H9 (cell line): ENCODE measurements at regions not wholly inside any gene's neighbourhood (a gene's known extent, or its start where the extent isn't known, plus 50 kb on each side); places are given as distances from the start of the nearest gene placed in this dataset.

ENCODE experiments used
- DNase-seq: peaks from one replicate; pipeline ENCODE4 v3.0.0-alpha.2; 2017
- H2AFZ ChIP-seq: one replicate; pipeline ENCODE4 v1.6.1; 2013; ENCODE audit warnings: mild to moderate bottlenecking, low read length, control low read depth, moderate library complexity
- H2AK5ac ChIP-seq: 2 replicates; pipeline ENCODE4 v1.6.1; 2013; ENCODE audit warnings: low read length, control low read depth, mixed read lengths; ENCODE audit not compliant: insufficient read length
- H2BK120ac ChIP-seq: one replicate; pipeline ENCODE4 v1.6.1; 2013; ENCODE audit warnings: low read depth, mild to moderate bottlenecking, low read length, control low read depth, inconsistent platforms; ENCODE audit not compliant: poor library complexity, severe bottlenecking
- H2BK12ac ChIP-seq: 2 replicates; pipeline ENCODE4 v1.6.1; 2013; ENCODE audit warnings: low read length, control low read depth, mixed read lengths, low read depth; ENCODE audit not compliant: insufficient read length
- H2BK15ac ChIP-seq: 2 replicates; pipeline ENCODE4 v1.6.1; 2013; ENCODE audit warnings: low read depth, low read length, control low read depth
- H2BK20ac ChIP-seq: one replicate; pipeline ENCODE4 v1.6.1; 2013; ENCODE audit warnings: low read depth, mild to moderate bottlenecking, low read length, control low read depth, inconsistent platforms; ENCODE audit not compliant: poor library complexity, severe bottlenecking
- H2BK5ac ChIP-seq: 2 replicates; pipeline ENCODE4 v1.6.1; 2013; ENCODE audit warnings: low read length, control low read depth, mixed read lengths; ENCODE audit not compliant: insufficient read length
- H3K14ac ChIP-seq: 2 replicates; pipeline ENCODE4 v1.6.1; 2013; ENCODE audit warnings: low read length, control low read depth; ENCODE audit not compliant: insufficient read depth
- H3K18ac ChIP-seq: 2 replicates; pipeline ENCODE4 v1.6.1; 2013; ENCODE audit warnings: low read depth, mild to moderate bottlenecking, mixed read lengths, low read length, control low read depth; ENCODE audit not compliant: insufficient read length
- H3K23ac ChIP-seq: 2 replicates; pipeline ENCODE4 v1.6.1; 2013; ENCODE audit warnings: low read length, control low read depth, mixed read lengths, low read depth; ENCODE audit not compliant: insufficient read length
- H3K23me2 ChIP-seq: 2 replicates; pipeline ENCODE4 v1.6.1; 2013; ENCODE audit warnings: low read depth, mild to moderate bottlenecking, mixed read lengths, low read length, control low read depth; ENCODE audit not compliant: insufficient read length, poor library complexity, severe bottlenecking
- H3K27ac ChIP-seq: 2 replicates; pipeline ENCODE4 v1.5.1; 2013; ENCODE audit warnings: low read length, control low read depth, mixed read lengths, low read depth; ENCODE audit not compliant: insufficient read length
- H3K27me3 ChIP-seq: 2 replicates; pipeline ENCODE4 v1.6.1; 2013; ENCODE audit warnings: low read length, control low read depth, inconsistent platforms; ENCODE audit not compliant: insufficient read depth
- H3K4ac ChIP-seq: 2 replicates; pipeline ENCODE4 v1.6.1; 2013; ENCODE audit warnings: low read depth, mild to moderate bottlenecking, control low read depth, inconsistent platforms, low read length, moderate library complexity
- H3K4me1 ChIP-seq: 2 replicates; pipeline ENCODE4 v1.6.1; 2013; ENCODE audit warnings: low read length, control low read depth, inconsistent platforms; ENCODE audit not compliant: insufficient read depth
- H3K4me2 ChIP-seq: 2 replicates; pipeline ENCODE4 v1.6.1; 2013; ENCODE audit warnings: low read length, control low read depth, mixed read lengths; ENCODE audit not compliant: insufficient read length, insufficient read depth
- H3K56ac ChIP-seq: 2 replicates; pipeline ENCODE4 v1.6.1; 2013; ENCODE audit warnings: low read depth, mild to moderate bottlenecking, mixed read lengths, low read length, control low read depth; ENCODE audit not compliant: insufficient read length
- H3K79me1 ChIP-seq: 2 replicates; pipeline ENCODE4 v1.6.1; 2013; ENCODE audit warnings: low read depth, mild to moderate bottlenecking, moderate library complexity, low read length, control low read depth, inconsistent platforms; ENCODE audit not compliant: insufficient read depth, poor library complexity, severe bottlenecking
- H3K79me2 ChIP-seq: 2 replicates; pipeline ENCODE4 v1.6.1; 2013; ENCODE audit warnings: low read length, control low read depth, inconsistent platforms; ENCODE audit not compliant: insufficient read depth
- H3K9ac ChIP-seq: 2 replicates; pipeline ENCODE4 v1.6.1; 2013; ENCODE audit warnings: low read length, control low read depth, mixed read lengths; ENCODE audit not compliant: insufficient read length; ENCODE audit errors: extremely low read depth
- H3K9me3 ChIP-seq: one replicate; pipeline ENCODE4 v1.6.1; 2013; ENCODE audit warnings: low read depth, low read length, inconsistent platforms; ENCODE audit not compliant: control insufficient read depth
- H3T11ph ChIP-seq: one replicate; pipeline ENCODE4 v1.6.1; 2013; ENCODE audit warnings: mild to moderate bottlenecking, low read length, control low read depth, inconsistent platforms
- H4K20me1 ChIP-seq: one replicate; pipeline ENCODE4 v1.6.1; 2013; ENCODE audit not compliant: control insufficient read depth, insufficient read length, insufficient read depth
- H4K5ac ChIP-seq: 2 replicates; pipeline ENCODE4 v1.6.1; 2013; ENCODE audit warnings: low read depth, mild to moderate bottlenecking, mixed read lengths, low read length, control low read depth; ENCODE audit not compliant: insufficient read length
- H4K8ac ChIP-seq: replicated peaks from 2 replicates; pipeline ENCODE4 v1.6.1; 2013; ENCODE audit warnings: low read length, control low read depth, mixed read lengths, low read depth; ENCODE audit not compliant: insufficient read length
- H4K91ac ChIP-seq: 2 replicates; pipeline ENCODE4 v1.6.1; 2013; ENCODE audit warnings: low read depth, mild to moderate bottlenecking, moderate library complexity, mixed read lengths, low read length, control low read depth; ENCODE audit not compliant: insufficient read length
- H3K27ac Mint-ChIP-seq, 3 experiments: 2 replicates in 2 of 3; 3 replicates in 1 of 3; pipeline ENCODE4 v1.8.0; 2020 to 2021; ENCODE audit warnings: mixed read lengths in 3 of 3, mild to moderate bottlenecking in 1 of 3, moderate library complexity in 1 of 3
- H3K27me3 Mint-ChIP-seq: 2 replicates; pipeline ENCODE4 v1.8.0; 2021; ENCODE audit warnings: low read depth, mild to moderate bottlenecking, moderate library complexity, mixed read lengths
- H3K36me3 Mint-ChIP-seq, 3 experiments: 2 replicates in 2 of 3; 3 replicates in 1 of 3; pipeline ENCODE4 v1.8.0; 2020 to 2021; ENCODE audit warnings: low read depth in 3 of 3, mixed read lengths in 3 of 3; ENCODE audit not compliant: insufficient read depth in 1 of 3
- H3K4me1 Mint-ChIP-seq, 2 experiments: 2 replicates each; pipeline ENCODE4 v1.8.0; 2020; ENCODE audit warnings: mixed read lengths in 2 of 2
- H3K4me3 Mint-ChIP-seq, 2 experiments: 2 replicates in 1 of 2; 3 replicates in 1 of 2; pipeline ENCODE4 v1.8.0; 2020 to 2021; ENCODE audit warnings: mild to moderate bottlenecking in 2 of 2, mixed read lengths in 2 of 2, moderate library complexity in 1 of 2
- H3K9me3 Mint-ChIP-seq, 2 experiments: 2 replicates in 1 of 2; 3 replicates in 1 of 2; pipeline ENCODE4 v1.8.0; 2020; ENCODE audit warnings: mild to moderate bottlenecking in 2 of 2, mixed read lengths in 2 of 2, moderate library complexity in 1 of 2
- CTCF ChIP-seq: fragments of 200-600 bp; sonication (generic); conservative IDR thresholded peaks from 3 replicates; pipeline ENCODE4 v1.8.0; 2021; ENCODE audit warnings: antibody characterized with exemption, mild to moderate bottlenecking
- WGBS: extraction: QIAGEN DNeasy Blood & Tissue Kit; methylation state at CpG from one replicate; pipeline ENCODE4 v1.1.7; 2013; ENCODE audit warnings: missing lambda C conversion rate, low lambda C conversion rate, mixed read lengths; ENCODE audit not compliant: insufficient read length; ENCODE audit errors: extremely low coverage; 5-methylcytosine and 5-hydroxymethylcytosine counted together

DNA sequence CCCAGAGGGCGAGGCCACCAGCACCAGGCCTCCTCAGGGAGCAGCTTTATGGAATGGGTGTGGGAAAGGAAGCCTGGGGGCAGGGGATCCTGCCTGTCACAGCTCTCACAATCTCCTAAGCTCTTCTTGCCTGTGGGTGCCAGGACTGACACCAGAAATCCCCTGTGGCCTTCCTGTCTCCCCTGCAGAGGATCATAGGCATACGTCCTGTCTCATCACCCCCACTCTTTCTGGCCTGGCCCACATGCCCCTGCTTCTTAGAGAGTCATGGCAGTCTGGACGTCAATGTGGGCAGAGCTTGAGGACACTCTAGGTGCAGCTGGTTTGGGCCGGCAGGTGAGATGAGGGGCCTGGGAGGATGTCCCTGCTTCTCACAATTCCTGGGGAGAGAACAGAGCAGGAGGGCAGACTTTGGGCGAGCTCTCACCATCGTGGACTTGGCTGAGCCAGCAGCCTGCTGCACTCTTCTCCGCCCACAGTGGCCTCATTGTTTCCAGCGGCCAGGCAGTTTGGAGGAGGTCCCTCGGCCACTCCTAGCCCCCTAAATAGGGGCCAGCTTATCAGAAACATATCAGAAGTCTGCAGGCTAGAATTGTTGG lies 67.3 kb upstream of the ZFR start:
- Histone ChIP-seq H2AK5ac (no peak overlapping the region), H3K23me2 (no peaks in the 10 kb centered on the region), H3K56ac (no peak overlapping the region), H3K9me3 (no peaks in the 10 kb centered on the region), H3K14ac (no peak overlapping the region; the same call in 1 of the 2 replicates), H3K9ac (no peak overlapping the region), H3K4ac (no peak overlapping the region), H3K79me2 (no peaks in the 10 kb centered on the region), H2BK12ac (no peak overlapping the region), H4K91ac (no peak overlapping the region), H3K27ac (no peak overlapping the region), H3K23ac (no peak overlapping the region), H2BK15ac (no peak overlapping the region), H2BK120ac (no peak overlapping the region), H4K20me1 (no peaks in the 10 kb centered on the region), H4K5ac (no peak overlapping the region), H3K4me2 (no peak overlapping the region), H3K4me1 (no peaks in the 10 kb centered on the region), H3K27me3 (no peaks in the 10 kb centered on the region), H2BK5ac (no peak overlapping the region), H2AFZ (no peak overlapping the region), H2BK20ac (no peak overlapping the region), H3T11ph (no peak overlapping the region), H3K18ac (no peak overlapping the region), H4K8ac (no peak overlapping the region), H3K79me1 (no peaks in the 10 kb centered on the region)
- Mint-ChIP-seq H3K4me3 (no peak overlapping the region), H3K36me3 (no peaks in the 10 kb centered on the region), H3K4me1 (peaks cover 10 to 13% of the 10 kb centered on the region in 2 experiments), H3K27ac (no peak overlapping the region), H3K9me3 (no peaks in the 10 kb centered on the region), H3K27me3 (peaks cover 3% of the 10 kb centered on the region; the same call in 1 of the 2 replicates)
- WGBS: no CpG with 5 or more reads among the region's 9 CpGs
- no peak for TF ChIP-seq CTCF
- no peak for DNase-seq
